ENCODE measurements at regions not wholly inside any gene's neighbourhood (a gene's known extent, or its start where the extent isn't known, plus 50 kb on each side); places are given as distances from the start of the nearest gene placed in this dataset.

DNA sequence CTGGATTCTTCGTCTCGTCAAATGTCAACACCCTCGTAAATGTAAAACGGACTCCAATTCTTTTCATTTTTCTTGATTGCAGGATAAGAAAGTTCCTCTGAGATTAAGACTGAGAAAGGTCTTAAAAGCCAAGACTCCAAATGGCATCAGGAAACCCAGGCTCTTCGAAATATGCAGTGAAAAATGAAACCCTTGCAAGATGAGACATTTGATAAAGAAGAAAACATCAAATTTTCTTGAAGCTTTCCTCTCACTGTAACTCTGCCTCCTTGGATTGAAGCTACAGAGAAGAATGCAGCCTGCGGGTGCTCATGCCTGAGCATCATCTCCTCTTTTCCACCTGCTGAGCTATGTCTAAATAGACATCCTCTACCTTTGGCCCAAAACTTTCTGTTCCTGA, 342.4 kb upstream of the THBS1 start:
- no peaks in the 10 kb centered on the region for H3K4me1 ChIP-seq (ENCODE audit: insufficient read depth, low read length, poor library complexity, severe bottlenecking)
- no peak for DNase-seq (ENCODE audit: low spot score)
- no peaks in the 10 kb centered on the region for H4K20me1 ChIP-seq (ENCODE audit: insufficient read depth, low read length)
- no peaks in the 10 kb centered on the region for H3K36me3 ChIP-seq (ENCODE audit: insufficient read depth, low read length)
- intact Hi-C loops (cut with micrococcal nuclease; ENCODE audit: unreplicated experiment) = no loop called here
- H3K79me2 ChIP-seq (ENCODE audit: insufficient read depth, low read depth, low read length) = no peaks in the 10 kb centered on the region
- no peaks in the 10 kb centered on the region for H3K9me2 ChIP-seq (ENCODE audit: insufficient read depth, low read length)
- no peak overlapping the region for H3K4me3 ChIP-seq (ENCODE audit: low read depth, low read length, poor library complexity, severe bottlenecking)
- H2AFZ ChIP-seq (ENCODE audit: low read length) = no peak overlapping the region
- H3K4me2 ChIP-seq (ENCODE audit: low read length) = no peak overlapping the region
- no peak overlapping the region for H3K27ac ChIP-seq (ENCODE audit: low read depth, low read length, poor library complexity, severe bottlenecking)
- ChIA-PET CTCF (ENCODE audit: unreplicated experiment) (no interaction called here), POLR2A (no interaction called here)
- H3K9me3 ChIP-seq (ENCODE audit: low read length) = no peaks in the 10 kb centered on the region
- TF ChIP-seq EZH2phosphoT487 (IDR thresholded peaks at IDR 0.05; ENCODE audit: borderline replicate concordance, low read depth, low read length) = no peak
- TF ChIP-seq, protein P1, sequence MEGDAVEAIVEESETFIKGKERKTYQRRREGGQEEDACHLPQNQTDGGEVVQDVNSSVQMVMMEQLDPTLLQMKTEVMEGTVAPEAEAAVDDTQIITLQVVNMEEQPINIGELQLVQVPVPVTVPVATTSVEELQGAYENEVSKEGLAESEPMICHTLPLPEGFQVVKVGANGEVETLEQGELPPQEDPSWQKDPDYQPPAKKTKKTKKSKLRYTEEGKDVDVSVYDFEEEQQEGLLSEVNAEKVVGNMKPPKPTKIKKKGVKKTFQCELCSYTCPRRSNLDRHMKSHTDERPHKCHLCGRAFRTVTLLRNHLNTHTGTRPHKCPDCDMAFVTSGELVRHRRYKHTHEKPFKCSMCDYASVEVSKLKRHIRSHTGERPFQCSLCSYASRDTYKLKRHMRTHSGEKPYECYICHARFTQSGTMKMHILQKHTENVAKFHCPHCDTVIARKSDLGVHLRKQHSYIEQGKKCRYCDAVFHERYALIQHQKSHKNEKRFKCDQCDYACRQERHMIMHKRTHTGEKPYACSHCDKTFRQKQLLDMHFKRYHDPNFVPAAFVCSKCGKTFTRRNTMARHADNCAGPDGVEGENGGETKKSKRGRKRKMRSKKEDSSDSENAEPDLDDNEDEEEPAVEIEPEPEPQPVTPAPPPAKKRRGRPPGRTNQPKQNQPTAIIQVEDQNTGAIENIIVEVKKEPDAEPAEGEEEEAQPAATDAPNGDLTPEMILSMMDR (conservative IDR thresholded peaks at IDR 0.05; ENCODE audit: low read length) = no peak
- no TSS peak for BruUV-seq (replicated peaks)

DNA sequence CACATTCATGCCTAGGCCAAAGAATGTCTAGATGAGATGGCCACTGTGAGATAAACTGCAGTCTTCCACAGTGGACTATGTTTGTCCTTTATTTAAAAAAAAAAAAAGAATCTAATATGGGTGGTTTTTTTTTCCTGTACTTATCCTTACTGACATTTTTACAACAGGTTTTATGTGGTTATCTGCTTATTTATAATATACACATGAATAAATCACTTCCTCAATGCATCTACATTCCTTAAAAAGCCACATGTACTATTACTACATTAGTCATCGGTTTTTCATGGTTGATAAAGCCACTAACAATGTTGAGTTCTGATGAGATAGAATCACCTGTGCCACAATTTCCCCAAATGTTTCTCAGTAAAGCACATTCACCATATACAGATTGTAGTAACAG, 341.3 kb upstream of the THBS1 start:
- no peaks in the 10 kb centered on the region for H3K9me3 ChIP-seq (ENCODE audit: low read length)
- H3K4me2 ChIP-seq (ENCODE audit: low read length) = no peak overlapping the region
- intact Hi-C loops (cut with micrococcal nuclease; ENCODE audit: unreplicated experiment) = no loop called here
- H2AFZ ChIP-seq (ENCODE audit: low read length) = no peak overlapping the region
- no peaks in the 10 kb centered on the region for H3K36me3 ChIP-seq (ENCODE audit: insufficient read depth, low read length)
- ChIA-PET CTCF (ENCODE audit: unreplicated experiment) (no interaction called here), POLR2A (no interaction called here)
- BruUV-seq (replicated peaks) = no TSS peak
- DNase-seq (ENCODE audit: low spot score) = no peak
- no peak overlapping the region for H3K4me3 ChIP-seq (ENCODE audit: low read depth, low read length, poor library complexity, severe bottlenecking)
- H3K79me2 ChIP-seq (ENCODE audit: insufficient read depth, low read depth, low read length) = no peaks in the 10 kb centered on the region
- no peaks in the 10 kb centered on the region for H3K9me2 ChIP-seq (ENCODE audit: insufficient read depth, low read length)
- no peaks in the 10 kb centered on the region for H4K20me1 ChIP-seq (ENCODE audit: insufficient read depth, low read length)
- TF ChIP-seq EZH2phosphoT487 (IDR thresholded peaks at IDR 0.05; ENCODE audit: borderline replicate concordance, low read depth, low read length) = no peak
- no peak overlapping the region for H3K27ac ChIP-seq (ENCODE audit: low read depth, low read length, poor library complexity, severe bottlenecking)
- no peaks in the 10 kb centered on the region for H3K4me1 ChIP-seq (ENCODE audit: insufficient read depth, low read length, poor library complexity, severe bottlenecking)

DNA sequence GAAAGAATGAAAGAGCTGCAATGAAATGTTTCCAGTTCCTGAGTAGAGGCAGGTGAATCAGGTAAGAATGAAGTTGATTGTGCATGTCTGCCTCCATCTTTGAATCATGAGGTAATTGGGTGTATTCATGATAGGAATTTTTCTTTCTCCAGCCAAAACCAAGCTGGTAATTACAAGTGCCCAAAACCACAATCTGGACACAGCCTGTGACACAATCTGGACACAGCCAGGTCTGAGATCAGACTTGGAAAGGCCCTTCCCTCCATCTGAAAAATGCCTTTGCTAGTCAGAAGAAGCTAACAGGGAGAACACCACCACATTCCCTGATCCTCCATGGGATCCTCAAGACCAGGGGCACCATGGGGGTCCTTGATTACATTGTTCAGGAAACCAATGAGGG, 338.5 kb upstream of the THBS1 start:
- H3K79me2 ChIP-seq (ENCODE audit: insufficient read depth, low read depth, low read length) = no peaks in the 10 kb centered on the region
- CTCF ChIA-PET (ENCODE audit: unreplicated experiment) = no interaction called here
- no peaks in the 10 kb centered on the region for H3K4me1 ChIP-seq (ENCODE audit: insufficient read depth, low read length, poor library complexity, severe bottlenecking)
- TF ChIP-seq EZH2phosphoT487 (IDR thresholded peaks at IDR 0.05; ENCODE audit: borderline replicate concordance, low read depth, low read length) = no peak
- TF ChIP-seq, protein P1 (conservative IDR thresholded peaks at IDR 0.05; ENCODE audit: low read length) = no peak
- no peak overlapping the region for H2AFZ ChIP-seq (ENCODE audit: low read length)
- no peaks in the 10 kb centered on the region for H3K9me2 ChIP-seq (ENCODE audit: insufficient read depth, low read length)
- no TSS peak for BruUV-seq (replicated peaks)
- DNase-seq (ENCODE audit: low spot score) = no peak
- H3K4me3 ChIP-seq (ENCODE audit: low read depth, low read length, poor library complexity, severe bottlenecking) = no peak overlapping the region
- no peaks in the 10 kb centered on the region for H3K36me3 ChIP-seq (ENCODE audit: insufficient read depth, low read length)
- no peaks in the 10 kb centered on the region for H3K9me3 ChIP-seq (ENCODE audit: low read length)
- H4K20me1 ChIP-seq (ENCODE audit: insufficient read depth, low read length) = no peaks in the 10 kb centered on the region
- H3K27ac ChIP-seq (ENCODE audit: low read depth, low read length, poor library complexity, severe bottlenecking) = no peak overlapping the region
- POLR2A ChIA-PET = no interaction called here
- intact Hi-C loops (cut with micrococcal nuclease; ENCODE audit: unreplicated experiment) = no loop called here
- H3K4me2 ChIP-seq (ENCODE audit: low read length) = no peak overlapping the region

Data from OCI-LY7 (cell line).